ENCODE measurements at regions not wholly inside any gene's neighbourhood (a gene's known extent, or its start where the extent isn't known, plus 50 kb on each side); places are given as distances from the start of the nearest gene placed in this dataset.

- no peaks in the 10 kb centered on the region for H3K36me3 ChIP-seq
- H3K4me1 ChIP-seq = no peaks in the 10 kb centered on the region
- H3K27me3 ChIP-seq = no peaks in the 10 kb centered on the region
- no peak for TF ChIP-seq CTCF (IDR thresholded peaks at IDR 0.05)
- intact Hi-C loops (cut with DNase I) = no loop called here
- no peak overlapping the region for H3K4me3 ChIP-seq
- no peak for DNase-seq (ENCODE audit: low spot score in 2 of 2)
- H3K27ac ChIP-seq = no peak overlapping the region
- H3K9me3 ChIP-seq = no peaks in the 10 kb centered on the region
Measured at GRCh38 chr16:11474617-11475291, 112.0 kb downstream of the LITAF start.

GRCh38 chr16:11475896-11476630 is 110.7 kb downstream of the LITAF start:
- intact Hi-C loops (cut with DNase I) = no loop called here
- DNase-seq (ENCODE audit: low spot score in 2 of 2) = no peak
- H3K4me1 ChIP-seq = no peaks in the 10 kb centered on the region
- H3K27me3 ChIP-seq = no peaks in the 10 kb centered on the region
- no peaks in the 10 kb centered on the region for H3K36me3 ChIP-seq
- H3K4me3 ChIP-seq = no peak overlapping the region
- no peak for TF ChIP-seq CTCF (IDR thresholded peaks at IDR 0.05)
- no peaks in the 10 kb centered on the region for H3K9me3 ChIP-seq
- H3K27ac ChIP-seq = no peak overlapping the region

- no peak overlapping the region for H3K27ac ChIP-seq
- intact Hi-C loops (cut with DNase I) = no loop called here
- no peaks in the 10 kb centered on the region for H3K36me3 ChIP-seq
- H3K27me3 ChIP-seq = no peaks in the 10 kb centered on the region
- H3K9me3 ChIP-seq = no peaks in the 10 kb centered on the region
- no peak for DNase-seq (ENCODE audit: low spot score in 2 of 2)
- no peak overlapping the region for H3K4me3 ChIP-seq
- H3K4me1 ChIP-seq = no peaks in the 10 kb centered on the region
- TF ChIP-seq CTCF (IDR thresholded peaks at IDR 0.05) = no peak
Measured at GRCh38 chr16:11476676-11477075, 110.0 kb downstream of the LITAF start.

- no peak overlapping the region for H3K4me3 ChIP-seq
- no peaks in the 10 kb centered on the region for H3K27me3 ChIP-seq
- no peak overlapping the region for H3K27ac ChIP-seq
- no peak for DNase-seq (ENCODE audit: low spot score in 2 of 2)
- no peaks in the 10 kb centered on the region for H3K4me1 ChIP-seq
- H3K36me3 ChIP-seq = no peaks in the 10 kb centered on the region
- intact Hi-C loops (cut with DNase I) = no loop called here
- H3K9me3 ChIP-seq = no peaks in the 10 kb centered on the region
- no peak for TF ChIP-seq CTCF (IDR thresholded peaks at IDR 0.05)
Measured at GRCh38 chr16:11478431-11479119, 108.1 kb downstream of the LITAF start.

GRCh38 chr16:11479916-11480315 is 106.8 kb downstream of the LITAF start:
- intact Hi-C loops (cut with DNase I) = no loop called here
- Histone ChIP-seq H3K36me3 (no peaks in the 10 kb centered on the region), H3K4me1 (no peaks in the 10 kb centered on the region), H3K27me3 (no peaks in the 10 kb centered on the region), H3K9me3 (no peaks in the 10 kb centered on the region), H3K4me3 (no peak overlapping the region), H3K27ac (no peak overlapping the region)
- DNase-seq (ENCODE audit: low spot score in 2 of 2) = no peak
- TF ChIP-seq CTCF (IDR thresholded peaks at IDR 0.05) = no peak

Data from ascending aorta (tissue), 2 donors.